GM10248 (cell line): ENCODE measurements at regions not wholly inside any gene's neighbourhood (a gene's known extent, or its start where the extent isn't known, plus 50 kb on each side); places are given as distances from the start of the nearest gene placed in this dataset.
"Not testable (repeated sequence)": the region's sequence is repeated elsewhere in the genome, so short reads cannot be mapped to it uniquely, and the experiment has no call there.

Experiments used
- CTCF ChIA-PET: fragments of 300-600 bp; sonication (Branson Sonifier 250); formaldehyde crosslinking; extraction: SDS; loops from one replicate; lab custom pipeline; 2021; ENCODE audit warnings: antibody characterized with exemption; lab: Yijun Ruan, JAX
- POLR2A ChIA-PET: fragments of 350-650 bp; sonication (Branson Sonifier 250); formaldehyde crosslinking; extraction: SDS; loops from one replicate; lab custom pipeline; 2020; ENCODE audit warnings: antibody characterized with exemption; lab: Yijun Ruan, JAX
- DNase-seq: peaks from one replicate; pipeline ENCODE4 v3.0.0; 2012; ENCODE audit errors: extremely low spot score
- TF ChIP-seq, protein P1 (sequence below): IDR thresholded peaks from 2 replicates; pipeline ENCODE4 v1.5.1; 2012; ENCODE audit warnings: mild to moderate bottlenecking, low read depth; ENCODE audit errors: extremely low read depth, missing control alignments, control extremely low read depth

- ChIA-PET CTCF (interaction anchor here (1.0 to 1.3 kb wide), 3 partner anchors 10 to 20 kb away, joined by 3 read pairs; no protein-coding TSS in a partner anchor), POLR2A (interaction anchor here (0.6 kb wide), 1 partner anchor 85 kb away, joined by 3 read pairs; no protein-coding TSS in a partner anchor)
- no peak for DNase-seq
- TF ChIP-seq, protein P1, sequence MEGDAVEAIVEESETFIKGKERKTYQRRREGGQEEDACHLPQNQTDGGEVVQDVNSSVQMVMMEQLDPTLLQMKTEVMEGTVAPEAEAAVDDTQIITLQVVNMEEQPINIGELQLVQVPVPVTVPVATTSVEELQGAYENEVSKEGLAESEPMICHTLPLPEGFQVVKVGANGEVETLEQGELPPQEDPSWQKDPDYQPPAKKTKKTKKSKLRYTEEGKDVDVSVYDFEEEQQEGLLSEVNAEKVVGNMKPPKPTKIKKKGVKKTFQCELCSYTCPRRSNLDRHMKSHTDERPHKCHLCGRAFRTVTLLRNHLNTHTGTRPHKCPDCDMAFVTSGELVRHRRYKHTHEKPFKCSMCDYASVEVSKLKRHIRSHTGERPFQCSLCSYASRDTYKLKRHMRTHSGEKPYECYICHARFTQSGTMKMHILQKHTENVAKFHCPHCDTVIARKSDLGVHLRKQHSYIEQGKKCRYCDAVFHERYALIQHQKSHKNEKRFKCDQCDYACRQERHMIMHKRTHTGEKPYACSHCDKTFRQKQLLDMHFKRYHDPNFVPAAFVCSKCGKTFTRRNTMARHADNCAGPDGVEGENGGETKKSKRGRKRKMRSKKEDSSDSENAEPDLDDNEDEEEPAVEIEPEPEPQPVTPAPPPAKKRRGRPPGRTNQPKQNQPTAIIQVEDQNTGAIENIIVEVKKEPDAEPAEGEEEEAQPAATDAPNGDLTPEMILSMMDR, result no peak
Measured at GRCh38 chr2:187658952-187659525, 104.8 kb upstream of the TFPI start.

GRCh38 chr2:187676050-187676449 is 121.8 kb upstream of the TFPI start:
- CTCF ChIA-PET, DNase-seq, POLR2A ChIA-PET: not testable (repeated sequence)

DNA sequence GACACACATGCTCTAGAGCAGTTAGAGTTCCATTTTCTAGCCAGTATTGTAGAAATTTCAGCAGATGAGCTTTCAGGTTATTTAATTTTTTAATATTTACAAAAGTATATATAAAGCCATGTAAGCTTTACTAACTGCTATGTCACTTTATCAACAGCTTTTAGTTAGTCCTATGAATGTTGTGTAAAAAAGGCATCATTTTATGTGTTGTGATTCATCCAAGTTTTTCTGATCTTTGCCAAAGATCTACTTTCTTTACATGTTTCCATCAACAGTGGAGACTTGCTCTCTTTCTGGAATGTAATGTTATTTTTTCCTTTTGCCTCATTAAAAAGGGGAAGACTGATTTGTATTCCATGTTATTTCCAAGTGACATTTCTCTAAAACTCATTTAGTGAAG is 125.2 kb upstream of the TFPI start:
- DNase-seq, result no peak
- ChIA-PET CTCF (interaction anchor here (0.7 kb wide), 2 partner anchors 21 to 111 kb away, joined by 3 read pairs; no protein-coding TSS in a partner anchor), POLR2A (no interaction called here)
- TF ChIP-seq, protein P1, result no peak

DNA sequence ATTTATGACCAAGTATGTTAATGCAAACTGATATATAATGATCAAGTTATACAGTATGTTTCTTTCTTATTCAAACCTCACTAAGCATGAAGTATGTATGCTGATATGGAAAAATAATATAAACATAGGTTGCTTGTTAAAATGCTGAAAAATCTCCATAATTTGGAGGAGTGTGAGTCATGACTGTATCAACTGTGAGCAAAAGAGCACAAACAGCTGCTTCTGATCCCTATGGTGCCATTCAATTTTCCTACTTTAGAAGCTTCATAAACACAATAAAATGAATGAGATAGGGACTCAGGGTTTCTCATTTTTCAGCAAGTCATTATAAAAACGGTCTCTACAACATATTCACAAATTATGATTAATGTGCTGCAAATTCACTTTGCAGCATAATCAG is 129.9 kb upstream of the TFPI start:
- no peak for DNase-seq
- ChIA-PET CTCF (interaction anchor here (1.5 kb wide), 1 partner anchor 57 kb away, joined by 3 read pairs; no protein-coding TSS in a partner anchor), POLR2A (no interaction called here)
- TF ChIP-seq, protein P1, result no peak

DNA sequence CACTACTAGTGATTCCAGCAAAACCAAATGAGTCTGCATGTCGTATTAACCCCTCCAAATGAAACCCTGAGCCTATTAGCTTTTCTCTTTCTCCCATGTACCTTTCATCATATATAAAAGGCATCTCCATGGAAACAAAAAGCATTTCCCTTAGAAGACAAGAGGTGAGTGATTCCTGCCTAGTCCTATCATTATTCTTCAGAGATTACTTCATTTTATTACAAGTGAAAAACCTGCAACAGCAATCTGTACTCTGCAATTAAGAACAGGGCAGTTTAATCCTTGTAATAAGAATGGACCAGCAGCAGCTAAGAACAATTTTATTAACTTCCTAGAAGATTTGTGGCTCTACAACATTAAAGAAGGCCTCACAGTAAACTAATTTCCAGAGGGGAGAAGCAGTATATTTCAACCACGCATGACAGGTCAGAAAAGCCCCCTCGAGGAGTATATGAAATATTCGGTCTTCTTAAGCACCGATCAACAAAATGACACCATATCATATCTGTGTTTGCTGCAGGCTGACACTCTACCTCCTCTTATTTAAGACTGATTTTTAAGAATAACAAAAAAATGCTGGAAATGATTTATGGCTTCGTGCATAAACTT is 132.3 kb upstream of the TFPI start:
- ChIA-PET POLR2A (no interaction called here), CTCF (interaction anchor here (1.2 kb wide), 1 partner anchor 30 kb away, joined by 4 read pairs; no protein-coding TSS in a partner anchor)
- no peak for DNase-seq
- TF ChIP-seq, protein P1, result no peak

- TF ChIP-seq, protein P1, result no peak
- ChIA-PET CTCF (no interaction called here), POLR2A (no interaction called here)
- no peak for DNase-seq
Measured at GRCh38 chr2:187687585-187687984, 133.3 kb upstream of the TFPI start.

- ChIA-PET CTCF (no interaction called here), POLR2A (no interaction called here)
- TF ChIP-seq, protein P1, result no peak
- DNase-seq, result no peak
Measured at GRCh38 chr2:187689372-187689771, 135.1 kb upstream of the TFPI start.
